ENCODE measurements at regions not wholly inside any gene's neighbourhood (a gene's known extent, or its start where the extent isn't known, plus 50 kb on each side); places are given as distances from the start of the nearest gene placed in this dataset.

- no peak overlapping the region for H3K27ac Mint-ChIP-seq
- H3K4me1 Mint-ChIP-seq (ENCODE audit: low read depth): peaks cover 16% of the 10 kb centered on the region
Measured at GRCh38 chr1:113282008-113282892, 108.1 kb upstream of the MAGI3 start.

GRCh38 chr1:113282893-113283285 lies 107.4 kb upstream of the MAGI3 start:
- Mint-ChIP-seq H3K4me1 (ENCODE audit: low read depth) (peaks cover 16% of the 10 kb centered on the region), H3K27me3 (no peaks in the 10 kb centered on the region), H3K9me3 (ENCODE audit: low read depth) (no peaks in the 10 kb centered on the region), H3K36me3 (ENCODE audit: insufficient read depth) (no peaks in the 10 kb centered on the region), H3K27ac (no peak overlapping the region), H3K4me3 (ENCODE audit: low read depth) (no peak overlapping the region)
- no peak for DNase-seq (ENCODE audit: low spot score, unreplicated experiment)
- TF ChIP-seq CTCF (IDR thresholded peaks at IDR 0.05; ENCODE audit: unreplicated experiment): no peak

More at GRCh38 chr1:113282008-113282892, 108.1 kb upstream of the MAGI3 start:
- Mint-ChIP-seq H3K4me3 (ENCODE audit: low read depth) (no peak overlapping the region), H3K9me3 (ENCODE audit: low read depth) (no peaks in the 10 kb centered on the region), H3K36me3 (ENCODE audit: insufficient read depth) (no peaks in the 10 kb centered on the region), H3K27me3 (no peaks in the 10 kb centered on the region)
- DNase-seq (ENCODE audit: low spot score, unreplicated experiment): no peak
- no peak for TF ChIP-seq CTCF (IDR thresholded peaks at IDR 0.05; ENCODE audit: unreplicated experiment)

- no peak for TF ChIP-seq CTCF (IDR thresholded peaks at IDR 0.05; ENCODE audit: unreplicated experiment)
- H3K27me3 Mint-ChIP-seq: no peaks in the 10 kb centered on the region
- no peaks in the 10 kb centered on the region for H3K9me3 Mint-ChIP-seq (ENCODE audit: low read depth)
- no peaks in the 10 kb centered on the region for H3K36me3 Mint-ChIP-seq (ENCODE audit: insufficient read depth)
- H3K27ac Mint-ChIP-seq: no peak overlapping the region
- no peak overlapping the region for H3K4me3 Mint-ChIP-seq (ENCODE audit: low read depth)
- peaks cover 16% of the 10 kb centered on the region for H3K4me1 Mint-ChIP-seq (ENCODE audit: low read depth)
- no peak for DNase-seq (ENCODE audit: low spot score, unreplicated experiment)
Measured at GRCh38 chr1:113283914-113284313, 106.4 kb upstream of the MAGI3 start.

- Mint-ChIP-seq H3K27ac (no peak overlapping the region), H3K4me3 (ENCODE audit: low read depth) (no peak overlapping the region), H3K36me3 (ENCODE audit: insufficient read depth) (no peaks in the 10 kb centered on the region), H3K4me1 (ENCODE audit: low read depth) (no peaks in the 10 kb centered on the region), H3K27me3 (no peaks in the 10 kb centered on the region), H3K9me3 (ENCODE audit: low read depth) (no peaks in the 10 kb centered on the region)
- TF ChIP-seq CTCF (IDR thresholded peaks at IDR 0.05; ENCODE audit: unreplicated experiment): no peak
- DNase-seq (ENCODE audit: low spot score, unreplicated experiment): no peak
Measured at GRCh38 chr1:113286156-113286555, 104.2 kb upstream of the MAGI3 start.

- no peak overlapping the region for H3K4me3 Mint-ChIP-seq (ENCODE audit: low read depth)
- no peak for TF ChIP-seq CTCF (IDR thresholded peaks at IDR 0.05; ENCODE audit: unreplicated experiment)
- H3K9me3 Mint-ChIP-seq (ENCODE audit: low read depth): peaks cover 4% of the 10 kb centered on the region
- H3K4me1 Mint-ChIP-seq (ENCODE audit: low read depth): peaks cover 4% of the 10 kb centered on the region
- no peaks in the 10 kb centered on the region for H3K36me3 Mint-ChIP-seq (ENCODE audit: insufficient read depth)
- H3K27ac Mint-ChIP-seq: no peak overlapping the region
- peaks cover 4% of the 10 kb centered on the region for H3K27me3 Mint-ChIP-seq
- no peak for DNase-seq (ENCODE audit: low spot score, unreplicated experiment)
Measured at GRCh38 chr1:113291777-113292602, 98.3 kb upstream of the MAGI3 start.

All from progenitor cell of endocrine pancreas (in vitro differentiated cells).